ENCODE measurements at regions not wholly inside any gene's neighbourhood (a gene's known extent, or its start where the extent isn't known, plus 50 kb on each side); places are given as distances from the start of the nearest gene placed in this dataset.

DNA sequence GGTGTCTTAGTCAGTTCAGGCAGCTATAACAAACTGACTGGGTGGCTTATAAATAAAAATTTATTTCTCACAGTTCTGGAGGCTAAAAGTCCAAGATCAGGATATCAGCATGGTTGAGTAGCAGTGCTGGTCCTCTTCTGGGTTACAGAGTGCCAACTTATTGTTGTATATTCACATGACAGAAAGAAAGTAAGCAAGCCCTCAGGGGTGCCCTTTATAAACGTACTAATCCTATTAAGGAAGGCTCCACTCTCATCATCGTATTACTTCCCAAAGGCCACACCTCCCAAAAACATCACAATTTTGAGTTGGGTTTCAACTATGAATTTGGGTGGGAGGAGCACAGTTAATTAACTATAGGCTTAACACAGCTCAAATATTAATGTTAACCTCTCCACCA lies 653.0 kb downstream of the DIPK2A start:
- FAIRE-seq: no peak
- H3K27ac ChIP-seq (ENCODE audit: control insufficient read depth, insufficient read depth, low read length): no peak overlapping the region
- H3K4me1 ChIP-seq (ENCODE audit: control insufficient read depth, extremely low read depth, insufficient read depth, low read length): no peaks in the 10 kb centered on the region
- no peaks in the 10 kb centered on the region for H3K9me3 ChIP-seq (ENCODE audit: control insufficient read depth, low read depth, low read length)
- H3K4me3 ChIP-seq (ENCODE audit: control insufficient read depth in 2 of 3, extremely low read depth in 1 of 3, insufficient read depth in 2 of 3, low read depth in 1 of 3, low read length in 3 of 3): no peak overlapping the region
- H3K9ac ChIP-seq (ENCODE audit: control insufficient read depth, extremely low read depth, insufficient read depth, low read length): no peak overlapping the region
- no peak overlapping the region for H3K4me2 ChIP-seq (ENCODE audit: control insufficient read depth, extremely low read depth, insufficient read depth, low read depth, low read length)
- H3K9me1 ChIP-seq (ENCODE audit: control insufficient read depth, extremely low read depth, insufficient read depth, low read length): no peaks in the 10 kb centered on the region
- no peaks in the 10 kb centered on the region for H3K79me2 ChIP-seq (ENCODE audit: control insufficient read depth, insufficient read depth, low read length)
- no peaks in the 10 kb centered on the region for H3K36me3 ChIP-seq (ENCODE audit: control insufficient read depth in 2 of 2, extremely low read depth in 1 of 2, insufficient read depth in 2 of 2, low read length in 2 of 2)
- H2AFZ ChIP-seq (ENCODE audit: control insufficient read depth, low read length): no peak overlapping the region
- DNase-seq (ENCODE audit: low read depth, low spot score): no peak
- no peaks in the 10 kb centered on the region for H4K20me1 ChIP-seq (ENCODE audit: control insufficient read depth, extremely low read depth, insufficient read depth, low read length)
- no peaks in the 10 kb centered on the region for H3K27me3 ChIP-seq (ENCODE audit: control insufficient read depth, extremely low read depth, insufficient read depth, low read length)
- dilution Hi-C loops (cut with MboI; ENCODE audit: extremely low pct_ligation_motif_present, low sequenced_read_pairs): no loop called here
- no peak for TF ChIP-seq EZH2 (IDR thresholded peaks at IDR 0.05; ENCODE audit: low read length)
- TF ChIP-seq, protein P1, sequence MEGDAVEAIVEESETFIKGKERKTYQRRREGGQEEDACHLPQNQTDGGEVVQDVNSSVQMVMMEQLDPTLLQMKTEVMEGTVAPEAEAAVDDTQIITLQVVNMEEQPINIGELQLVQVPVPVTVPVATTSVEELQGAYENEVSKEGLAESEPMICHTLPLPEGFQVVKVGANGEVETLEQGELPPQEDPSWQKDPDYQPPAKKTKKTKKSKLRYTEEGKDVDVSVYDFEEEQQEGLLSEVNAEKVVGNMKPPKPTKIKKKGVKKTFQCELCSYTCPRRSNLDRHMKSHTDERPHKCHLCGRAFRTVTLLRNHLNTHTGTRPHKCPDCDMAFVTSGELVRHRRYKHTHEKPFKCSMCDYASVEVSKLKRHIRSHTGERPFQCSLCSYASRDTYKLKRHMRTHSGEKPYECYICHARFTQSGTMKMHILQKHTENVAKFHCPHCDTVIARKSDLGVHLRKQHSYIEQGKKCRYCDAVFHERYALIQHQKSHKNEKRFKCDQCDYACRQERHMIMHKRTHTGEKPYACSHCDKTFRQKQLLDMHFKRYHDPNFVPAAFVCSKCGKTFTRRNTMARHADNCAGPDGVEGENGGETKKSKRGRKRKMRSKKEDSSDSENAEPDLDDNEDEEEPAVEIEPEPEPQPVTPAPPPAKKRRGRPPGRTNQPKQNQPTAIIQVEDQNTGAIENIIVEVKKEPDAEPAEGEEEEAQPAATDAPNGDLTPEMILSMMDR (optimal IDR thresholded peaks at IDR 0.05 in 1 of 3, IDR thresholded peaks at IDR 0.05 in 1 of 3, conservative IDR thresholded peaks at IDR 0.05 in 1 of 3; ENCODE audit: extremely low read depth in 1 of 3, insufficient read depth in 2 of 3, low read length in 3 of 3): no peak

DNA sequence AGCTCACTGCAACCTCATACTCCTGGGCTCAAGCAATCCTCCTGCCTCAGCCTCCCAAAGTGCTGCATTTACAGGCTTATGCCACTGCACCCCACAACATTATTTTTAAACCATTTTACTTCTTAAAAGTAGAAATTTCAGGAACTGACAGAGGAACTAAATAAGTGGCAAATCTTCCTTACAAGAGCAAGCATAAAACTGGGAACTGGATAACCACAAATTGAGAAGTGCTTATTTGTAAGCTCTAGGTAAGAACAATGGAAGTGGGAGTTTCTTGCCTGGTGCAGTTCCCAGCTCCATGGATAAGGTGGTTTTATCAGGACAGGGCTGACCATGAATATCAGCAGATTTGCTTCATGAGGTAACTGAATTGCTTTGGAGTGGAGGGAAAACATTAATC lies 655.2 kb downstream of the DIPK2A start:
- FAIRE-seq: no peak
- dilution Hi-C loops (cut with MboI; ENCODE audit: extremely low pct_ligation_motif_present, low sequenced_read_pairs): no loop called here

More for the DNA sequence above, 655.2 kb downstream of the DIPK2A start:
- Histone ChIP-seq H4K20me1 (ENCODE audit: control insufficient read depth, extremely low read depth, insufficient read depth, low read length) (no peaks in the 10 kb centered on the region), H3K79me2 (ENCODE audit: control insufficient read depth, insufficient read depth, low read length) (no peaks in the 10 kb centered on the region), H3K36me3 (ENCODE audit: control insufficient read depth in 2 of 2, extremely low read depth in 1 of 2, insufficient read depth in 2 of 2, low read length in 2 of 2) (no peaks in the 10 kb centered on the region), H3K4me2 (ENCODE audit: control insufficient read depth, extremely low read depth, insufficient read depth, low read depth, low read length) (no peak overlapping the region), H2AFZ (ENCODE audit: control insufficient read depth, low read length) (no peak overlapping the region), H3K9me1 (ENCODE audit: control insufficient read depth, extremely low read depth, insufficient read depth, low read length) (no peaks in the 10 kb centered on the region), H3K4me1 (ENCODE audit: control insufficient read depth, extremely low read depth, insufficient read depth, low read length) (no peaks in the 10 kb centered on the region), H3K4me3 (ENCODE audit: control insufficient read depth in 2 of 3, extremely low read depth in 1 of 3, insufficient read depth in 2 of 3, low read depth in 1 of 3, low read length in 3 of 3) (no peak overlapping the region), H3K27ac (ENCODE audit: control insufficient read depth, insufficient read depth, low read length) (no peak overlapping the region), H3K9me3 (ENCODE audit: control insufficient read depth, low read depth, low read length) (no peaks in the 10 kb centered on the region), H3K9ac (ENCODE audit: control insufficient read depth, extremely low read depth, insufficient read depth, low read length) (no peak overlapping the region), H3K27me3 (ENCODE audit: control insufficient read depth, extremely low read depth, insufficient read depth, low read length) (no peaks in the 10 kb centered on the region)
- DNase-seq (ENCODE audit: low read depth, low spot score): no peak
- TF ChIP-seq EZH2 (IDR thresholded peaks at IDR 0.05; ENCODE audit: low read length): no peak
- TF ChIP-seq, protein P1 (optimal IDR thresholded peaks at IDR 0.05 in 1 of 3, IDR thresholded peaks at IDR 0.05 in 1 of 3, conservative IDR thresholded peaks at IDR 0.05 in 1 of 3; ENCODE audit: extremely low read depth in 1 of 3, insufficient read depth in 2 of 3, low read length in 3 of 3): no peak
